PC-3 (cell line): ENCODE measurements at regions not wholly inside any gene's neighbourhood (a gene's known extent, or its start where the extent isn't known, plus 50 kb on each side); places are given as distances from the start of the nearest gene placed in this dataset.
A peak's percentile ranks its signal among the peaks of the same experiment; 100 is the strongest.

Experiments
- ATAC-seq: fragments of 200-7000 bp; cut with Tn5 transposase; 2 replicates; pipeline ENCODE4 v1.9.1; 2020; ENCODE audit warnings: mild to moderate bottlenecking, moderate library complexity
- BruUV-seq: library from RNA; stranded (reverse); fragments of 400-500 nt; replicated peaks from 2 replicates; lab custom pipeline; 2021; lab: Mats Ljungman, UMichigan
- CTCF ChIA-PET: fragments of 300-600 bp; sonication (Branson Sonifier 250); formaldehyde crosslinking; loops from one replicate; lab custom pipeline; 2022; ENCODE audit warnings: antibody characterized with exemption; lab: Charles Lee
- POLR2A ChIA-PET: fragments of 300-600 bp; sonication (Branson Sonifier 250); formaldehyde crosslinking; loops from one replicate; lab custom pipeline; 2022; ENCODE audit warnings: antibody characterized with exemption; ENCODE audit not compliant: unreplicated experiment; lab: Charles Lee
- DNase-seq: peaks from one replicate; pipeline ENCODE4 v3.0.0-alpha.2; 2015
- H2AFZ ChIP-seq: fragments of 300-600 bp; sonication (generic); 2 replicates; pipeline ENCODE4 v1.6.0; 2016; ENCODE audit warnings: antibody characterized with exemption, low read length
- H3F3A ChIP-seq: fragments of 300-600 bp; sonication (generic); one replicate; pipeline ENCODE4 v1.6.0; 2017; ENCODE audit warnings: antibody characterized with exemption, low read length, control low read depth, mild to moderate bottlenecking; ENCODE audit not compliant: unreplicated experiment
- H3K27ac ChIP-seq: fragments of 300-600 bp; sonication (generic); 2 replicates; pipeline ENCODE4 v1.5.1; 2016; ENCODE audit warnings: mild to moderate bottlenecking, low read length
- H3K27me3 ChIP-seq: fragments of 300-600 bp; sonication (generic); 2 replicates; pipeline ENCODE4 v1.6.1; 2016; ENCODE audit warnings: low read length, mixed read lengths
- H3K36me3 ChIP-seq: fragments of 300-600 bp; sonication (generic); 2 replicates; pipeline ENCODE4 v1.6.1; 2016; ENCODE audit warnings: low read depth, mixed run types, low read length, mixed read lengths
- H3K4me1 ChIP-seq: fragments of 300-600 bp; sonication (generic); 2 replicates; pipeline ENCODE4 v1.5.1; 2016; ENCODE audit warnings: low read length; ENCODE audit not compliant: insufficient read depth
- H3K4me2 ChIP-seq: fragments of 300-600 bp; sonication (generic); 2 replicates; pipeline ENCODE4 v1.6.0; 2016; ENCODE audit warnings: low read length
- H3K4me3 ChIP-seq: fragments of 300-600 bp; sonication (generic); 2 replicates; pipeline ENCODE4 v1.5.1; 2016; ENCODE audit warnings: mild to moderate bottlenecking, low read length, mixed read lengths
- H3K79me2 ChIP-seq: fragments of 300-600 bp; sonication (generic); 2 replicates; pipeline ENCODE4 v1.6.1; 2017; ENCODE audit warnings: low read length, mixed read lengths
- H3K9ac ChIP-seq: fragments of 300-600 bp; sonication (generic); 2 replicates; pipeline ENCODE4 v1.6.0; 2016; ENCODE audit warnings: mild to moderate bottlenecking, low read length
- H3K9me2 ChIP-seq: fragments of 300-600 bp; sonication (generic); replicated peaks from 2 replicates; pipeline ENCODE4 v1.6.1; 2016; ENCODE audit warnings: mixed run types, low read length, mixed read lengths
- H3K9me3 ChIP-seq: fragments of 300-600 bp; sonication (generic); 2 replicates; pipeline ENCODE4 v1.6.1; 2016; ENCODE audit warnings: low read length, mixed read lengths
- H4K20me1 ChIP-seq: fragments of 300-600 bp; sonication (generic); 2 replicates; pipeline ENCODE4 v1.6.1; 2016; ENCODE audit warnings: low read length, mixed read lengths
- EZH2 ChIP-seq: fragments of 300-600 bp; sonication (generic); IDR thresholded peaks from one replicate; pipeline ENCODE4 v1.6.1; 2017; ENCODE audit warnings: antibody characterized with exemption, mild to moderate bottlenecking, low read length; ENCODE audit not compliant: unreplicated experiment
- EZH2phosphoT487 ChIP-seq: fragments of 300-600 bp; sonication (generic); IDR thresholded peaks from 2 replicates; pipeline ENCODE4 v1.6.1; 2018; ENCODE audit warnings: mild to moderate bottlenecking, antibody characterized with exemption, low read length, borderline replicate concordance
- intact Hi-C: fragments of 100-400 bp; cut with micrococcal nuclease; formaldehyde crosslinking; loops from 2 replicates; pipeline ENCODE4 v1.9.0; 2023
- TF ChIP-seq, protein P1 (sequence below): fragments of 300-600 bp; sonication (generic); conservative IDR thresholded peaks from 2 replicates; pipeline ENCODE4 v1.5.1; 2017; ENCODE audit warnings: antibody characterized with exemption, low read depth, mild to moderate bottlenecking, low read length

DNA sequence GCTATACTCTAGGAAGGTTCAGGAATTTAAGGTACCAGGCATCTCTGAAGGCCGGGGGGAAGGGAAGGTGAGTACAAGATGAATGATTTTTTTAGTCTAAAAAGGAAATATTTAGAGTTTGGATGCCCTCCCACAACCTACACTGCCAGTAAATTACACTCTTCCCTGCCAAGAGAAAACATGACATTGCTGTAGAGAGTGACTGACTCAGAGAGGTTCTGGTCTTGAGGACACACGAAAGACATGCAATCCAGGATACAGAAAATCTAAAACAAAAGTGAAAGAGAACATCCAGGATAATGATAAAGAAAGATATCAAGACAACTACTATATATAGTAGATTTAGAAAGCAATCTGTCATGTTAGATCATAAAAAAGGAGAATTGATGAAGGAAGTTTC, 200.5 kb downstream of the TYW3 start:
- H3K27me3 ChIP-seq = no peaks in the 10 kb centered on the region
- no peaks in the 10 kb centered on the region for H3K9me2 ChIP-seq
- no peaks in the 10 kb centered on the region for H3K36me3 ChIP-seq
- BruUV-seq = no TSS peak
- H3K4me3 ChIP-seq = no peak overlapping the region
- ChIA-PET POLR2A (no interaction called here), CTCF (no interaction called here)
- no peaks in the 10 kb centered on the region for H3F3A ChIP-seq
- intact Hi-C loops = no loop called here
- H3K79me2 ChIP-seq = no peaks in the 10 kb centered on the region
- no peaks in the 10 kb centered on the region for H3K9me3 ChIP-seq
- no peak for ATAC-seq
- no peaks in the 10 kb centered on the region for H4K20me1 ChIP-seq
- H3K4me1 ChIP-seq = no peaks in the 10 kb centered on the region
- TF ChIP-seq, protein P1, sequence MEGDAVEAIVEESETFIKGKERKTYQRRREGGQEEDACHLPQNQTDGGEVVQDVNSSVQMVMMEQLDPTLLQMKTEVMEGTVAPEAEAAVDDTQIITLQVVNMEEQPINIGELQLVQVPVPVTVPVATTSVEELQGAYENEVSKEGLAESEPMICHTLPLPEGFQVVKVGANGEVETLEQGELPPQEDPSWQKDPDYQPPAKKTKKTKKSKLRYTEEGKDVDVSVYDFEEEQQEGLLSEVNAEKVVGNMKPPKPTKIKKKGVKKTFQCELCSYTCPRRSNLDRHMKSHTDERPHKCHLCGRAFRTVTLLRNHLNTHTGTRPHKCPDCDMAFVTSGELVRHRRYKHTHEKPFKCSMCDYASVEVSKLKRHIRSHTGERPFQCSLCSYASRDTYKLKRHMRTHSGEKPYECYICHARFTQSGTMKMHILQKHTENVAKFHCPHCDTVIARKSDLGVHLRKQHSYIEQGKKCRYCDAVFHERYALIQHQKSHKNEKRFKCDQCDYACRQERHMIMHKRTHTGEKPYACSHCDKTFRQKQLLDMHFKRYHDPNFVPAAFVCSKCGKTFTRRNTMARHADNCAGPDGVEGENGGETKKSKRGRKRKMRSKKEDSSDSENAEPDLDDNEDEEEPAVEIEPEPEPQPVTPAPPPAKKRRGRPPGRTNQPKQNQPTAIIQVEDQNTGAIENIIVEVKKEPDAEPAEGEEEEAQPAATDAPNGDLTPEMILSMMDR = no peak
- no peak for TF ChIP-seq EZH2
- no peak for TF ChIP-seq EZH2phosphoT487
- H3K9ac ChIP-seq = no peak overlapping the region
- H3K27ac ChIP-seq = no peak overlapping the region
- no peak overlapping the region for H2AFZ ChIP-seq
- no peak overlapping the region for H3K4me2 ChIP-seq
- no peak for DNase-seq

DNA sequence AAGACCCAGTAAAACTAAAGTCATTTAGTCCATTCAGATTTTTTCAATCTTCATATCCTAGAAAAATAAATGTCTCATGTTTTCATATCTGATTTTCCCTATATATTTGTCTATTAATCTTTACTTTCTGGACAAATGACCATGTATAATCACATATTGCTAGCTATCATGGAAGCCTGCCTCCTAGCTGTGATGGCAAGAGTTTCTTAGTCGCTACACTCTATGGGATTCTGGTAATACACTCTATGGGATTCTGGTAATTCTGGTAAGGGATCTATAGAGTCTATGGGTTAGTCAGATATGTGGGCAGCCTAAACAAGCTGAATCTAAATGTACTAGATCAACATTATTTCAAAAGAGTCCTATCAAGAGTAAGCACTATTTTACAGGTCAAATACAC, 198.7 kb upstream of the LHX8 start:
- no peak for DNase-seq
- no peaks in the 10 kb centered on the region for H3K9me3 ChIP-seq
- H3K9ac ChIP-seq = no peak overlapping the region

DNA sequence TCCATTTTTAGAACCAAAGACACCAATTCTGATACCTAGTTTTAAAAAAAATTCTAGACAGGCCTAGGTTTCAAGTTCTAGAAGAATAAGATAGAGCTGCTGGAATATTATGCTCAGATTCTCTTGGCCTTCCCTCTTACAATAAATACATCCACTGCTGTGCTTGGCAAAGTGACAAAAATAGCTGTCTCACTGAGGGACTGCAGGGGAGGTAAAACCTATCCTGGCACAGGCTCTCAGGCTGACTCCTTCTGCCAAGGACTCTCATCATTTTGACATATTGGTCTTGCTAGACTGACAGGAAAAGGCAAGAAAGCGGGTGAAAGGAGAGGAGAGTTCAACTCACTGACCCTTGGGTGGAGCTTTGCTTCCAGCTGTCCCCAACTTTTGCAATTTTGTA, 197.0 kb upstream of the LHX8 start:
- POLR2A ChIA-PET = no interaction called here

More for the DNA sequence above, 198.7 kb upstream of the LHX8 start:
- no peak for ATAC-seq
- no peaks in the 10 kb centered on the region for H3K79me2 ChIP-seq
- ChIA-PET POLR2A (no interaction called here), CTCF (no interaction called here)
- H2AFZ ChIP-seq = no peak overlapping the region
- BruUV-seq = no TSS peak
- H3K4me3 ChIP-seq = no peak overlapping the region
- H3K36me3 ChIP-seq = no peaks in the 10 kb centered on the region
- no peaks in the 10 kb centered on the region for H3K27me3 ChIP-seq
- no peak overlapping the region for H3K27ac ChIP-seq
- no peaks in the 10 kb centered on the region for H4K20me1 ChIP-seq
- TF ChIP-seq, protein P1 = 0 out of 2 replicates have a peak, but pooled peaks have one; percentile 24
- TF ChIP-seq EZH2 = no peak
- no peak overlapping the region for H3K4me2 ChIP-seq
- no peaks in the 10 kb centered on the region for H3K9me2 ChIP-seq
- no peaks in the 10 kb centered on the region for H3K4me1 ChIP-seq
- no peaks in the 10 kb centered on the region for H3F3A ChIP-seq
- intact Hi-C loops = no loop called here

More for the DNA sequence above, 197.0 kb upstream of the LHX8 start:
- TF ChIP-seq EZH2 (no peak), EZH2phosphoT487 (no peak)
- Histone ChIP-seq H3F3A (no peaks in the 10 kb centered on the region), H3K9ac (no peak overlapping the region), H3K79me2 (no peaks in the 10 kb centered on the region), H3K4me3 (no peak overlapping the region), H3K36me3 (no peaks in the 10 kb centered on the region), H3K9me2 (no peaks in the 10 kb centered on the region), H3K27ac (no peak overlapping the region), H3K9me3 (no peaks in the 10 kb centered on the region), H3K4me1 (no peaks in the 10 kb centered on the region), H2AFZ (no peak overlapping the region), H4K20me1 (no peaks in the 10 kb centered on the region), H3K27me3 (peaks cover 5% of the 10 kb centered on the region; the same call in 1 of the 2 replicates), H3K4me2 (no peak overlapping the region)
- CTCF ChIA-PET = no interaction called here
- DNase-seq (no peak), ATAC-seq (no peak)
- no TSS peak for BruUV-seq
- intact Hi-C loops = no loop called here
